Neural cell (in vitro differentiated cells): ENCODE measurements at regions not wholly inside any gene's neighbourhood (a gene's known extent, or its start where the extent isn't known, plus 50 kb on each side); places are given as distances from the start of the nearest gene placed in this dataset.

ENCODE experiments used
- H2AFZ ChIP-seq: fragments of 200-600, 300-800 bp; sonication (generic), shearing (Covaris generic); 2 replicates; pipeline ENCODE4 v1.6.0; 2014; ENCODE audit warnings: low read depth, mild to moderate bottlenecking, antibody characterized with exemption, low read length, moderate library complexity
- H3F3A ChIP-seq: fragments of 200-600 bp; shearing (Covaris generic); 2 replicates; pipeline ENCODE4 v1.6.1; 2016; ENCODE audit warnings: mild to moderate bottlenecking, moderate library complexity, mixed read lengths, antibody characterized with exemption, low read length; ENCODE audit not compliant: insufficient read depth, poor library complexity, severe bottlenecking
- H3K27ac ChIP-seq: fragments of 200-600, 300-800 bp; sonication (generic), shearing (Covaris generic); 2 replicates; pipeline ENCODE4 v1.5.1; 2014; ENCODE audit warnings: mild to moderate bottlenecking, low read length, moderate library complexity
- H3K27me3 ChIP-seq: fragments of 300-800, 200-600 bp; sonication (generic), shearing (Covaris generic); 2 replicates; pipeline ENCODE4 v1.6.0; 2014; ENCODE audit warnings: mild to moderate bottlenecking, low read depth, low read length, moderate library complexity; ENCODE audit not compliant: insufficient read depth
- H3K36me3 ChIP-seq: fragments of 300-800, 200-600 bp; sonication (generic), shearing (Covaris generic); 2 replicates; pipeline ENCODE4 v1.5.1; 2014; ENCODE audit warnings: mild to moderate bottlenecking, antibody characterized with exemption, low read length, moderate library complexity; ENCODE audit not compliant: insufficient read depth
- H3K4me2 ChIP-seq: fragments of 300-800, 200-600 bp; sonication (generic), shearing (Covaris generic); 2 replicates; pipeline ENCODE4 v1.6.0; 2014; ENCODE audit warnings: mild to moderate bottlenecking, low read length
- H3K4me3 ChIP-seq: fragments of 300-800, 200-600 bp; sonication (generic), shearing (Covaris generic); 2 replicates; pipeline ENCODE4 v1.5.1; 2014; ENCODE audit warnings: mild to moderate bottlenecking, low read length, moderate library complexity
- H3K79me2 ChIP-seq: fragments of 200-600 bp; shearing (Covaris generic); replicated peaks from 2 replicates; pipeline ENCODE4 v1.6.0; 2014; ENCODE audit warnings: mild to moderate bottlenecking, low read length, moderate library complexity; ENCODE audit not compliant: insufficient read depth
- H3K9ac ChIP-seq: fragments of 300-800, 200-600 bp; sonication (generic), shearing (Covaris generic); 2 replicates; pipeline ENCODE4 v1.6.1; 2016; ENCODE audit warnings: mild to moderate bottlenecking, low read length, mixed read lengths
- H3K9me2 ChIP-seq: fragments of 200-600 bp; shearing (Covaris generic); 2 replicates; pipeline ENCODE4 v1.6.1; 2016; ENCODE audit warnings: mild to moderate bottlenecking, low read length, mixed read lengths; ENCODE audit not compliant: insufficient read depth
- H3K9me3 ChIP-seq: fragments of 200-600, 300-800 bp; sonication (generic), shearing (Covaris generic); 2 replicates; pipeline ENCODE4 v1.6.1; 2016; ENCODE audit warnings: mild to moderate bottlenecking, mixed run types, low read length, moderate library complexity, mixed read lengths
- H4K20me1 ChIP-seq: fragments of 200-600 bp; shearing (Covaris generic); 2 replicates; pipeline ENCODE4 v1.6.1; 2016; ENCODE audit warnings: mild to moderate bottlenecking, mixed run types; ENCODE audit not compliant: insufficient read depth
- CTCF ChIP-seq: fragments of 450-650 bp; IDR thresholded peaks from 2 replicates; pipeline ENCODE4 v1.5.1; 2014; ENCODE audit warnings: antibody characterized with exemption, mild to moderate bottlenecking, moderate library complexity; ENCODE audit not compliant: poor library complexity, severe bottlenecking
- EP300 ChIP-seq: fragments of 450-650 bp; conservative IDR thresholded peaks from 2 replicates; pipeline ENCODE4 v1.6.1; 2014; ENCODE audit warnings: antibody characterized with exemption, mild to moderate bottlenecking, moderate library complexity; ENCODE audit not compliant: poor library complexity, severe bottlenecking
- EZH2 ChIP-seq: fragments of 200-600, 300-800 bp; shearing (Covaris generic), sonication (generic); IDR thresholded peaks from 2 replicates; pipeline ENCODE4 v1.6.1; 2014; ENCODE audit warnings: antibody characterized with exemption, low read length, borderline replicate concordance, mild to moderate bottlenecking; ENCODE audit not compliant: insufficient read depth, poor library complexity, severe bottlenecking
- MXI1 ChIP-seq: fragments of 450-650 bp; conservative IDR thresholded peaks from 2 replicates; pipeline ENCODE4 v1.6.1; 2014; ENCODE audit warnings: antibody characterized with exemption, mild to moderate bottlenecking; ENCODE audit not compliant: poor library complexity, severe bottlenecking
- POLR2AphosphoS5 ChIP-seq: IDR thresholded peaks from 2 replicates; pipeline ENCODE4 v1.6.1; 2012
- RAD21 ChIP-seq: fragments of 450-650 bp; conservative IDR thresholded peaks from 2 replicates; pipeline ENCODE4 v1.6.1; 2014; ENCODE audit warnings: antibody characterized with exemption, mild to moderate bottlenecking, moderate library complexity
- REST ChIP-seq: IDR thresholded peaks from 2 replicates; pipeline ENCODE4 v1.6.1; 2012; ENCODE audit warnings: borderline replicate concordance
- SMC3 ChIP-seq: fragments of 450-650 bp; conservative IDR thresholded peaks from 2 replicates; pipeline ENCODE4 v1.6.1; 2014; ENCODE audit warnings: antibody characterized with exemption, mild to moderate bottlenecking, moderate library complexity; ENCODE audit not compliant: poor library complexity
- TAF1 ChIP-seq: IDR thresholded peaks from 2 replicates; pipeline ENCODE4 v1.6.1; 2012; ENCODE audit warnings: low read depth

GRCh38 chr2:19805266-19805665 is 96.5 kb downstream of the TTC32 start:
- H3K9me2 ChIP-seq = no peaks in the 10 kb centered on the region
- H3K36me3 ChIP-seq = no peaks in the 10 kb centered on the region
- no peak overlapping the region for H3K4me2 ChIP-seq
- no peak overlapping the region for H3K9ac ChIP-seq
- H2AFZ ChIP-seq = no peak overlapping the region
- no peaks in the 10 kb centered on the region for H3K9me3 ChIP-seq
- no peak overlapping the region for H3K27ac ChIP-seq
- H3K79me2 ChIP-seq = no peaks in the 10 kb centered on the region
- TF ChIP-seq EP300 = no peak
- no peak for TF ChIP-seq RAD21
- TF ChIP-seq POLR2AphosphoS5 = no peak
- no peak for TF ChIP-seq MXI1
- TF ChIP-seq EZH2 = no peak
- no peaks in the 10 kb centered on the region for H3F3A ChIP-seq
- H3K4me3 ChIP-seq = no peak overlapping the region
- no peaks in the 10 kb centered on the region for H4K20me1 ChIP-seq
- no peaks in the 10 kb centered on the region for H3K27me3 ChIP-seq

- Histone ChIP-seq H3F3A (no peaks in the 10 kb centered on the region), H3K27me3 (no peaks in the 10 kb centered on the region), H3K9ac (no peak overlapping the region)
Observed at GRCh38 chr2:19804639-19805260, 97.0 kb downstream of the TTC32 start.

More at GRCh38 chr2:19804639-19805260, 97.0 kb downstream of the TTC32 start:
- H3K4me3 ChIP-seq = no peak overlapping the region
- no peaks in the 10 kb centered on the region for H3K9me2 ChIP-seq
- no peaks in the 10 kb centered on the region for H3K9me3 ChIP-seq
- H3K79me2 ChIP-seq = no peaks in the 10 kb centered on the region
- TF ChIP-seq POLR2AphosphoS5 (no peak), REST (no peak), SMC3 (no peak), TAF1 (no peak), EP300 (no peak), RAD21 (no peak), EZH2 (no peak), MXI1 (no peak), CTCF (no peak)
- H3K27ac ChIP-seq = no peak overlapping the region
- H3K36me3 ChIP-seq = no peaks in the 10 kb centered on the region
- H4K20me1 ChIP-seq = no peaks in the 10 kb centered on the region
- no peak overlapping the region for H3K4me2 ChIP-seq
- no peak overlapping the region for H2AFZ ChIP-seq
